SH-SY5Y (cell line): ENCODE measurements at regions not wholly inside any gene's neighbourhood (a gene's known extent, or its start where the extent isn't known, plus 50 kb on each side); places are given as distances from the start of the nearest gene placed in this dataset.

Experiments used
- GATA2 ChIP-seq: IDR thresholded peaks from 2 replicates; pipeline ENCODE4 v1.6.1; 2011; ENCODE audit warnings: mild to moderate bottlenecking, low read depth, low read length
- GATA3 ChIP-seq: IDR thresholded peaks from 2 replicates; pipeline ENCODE4 v1.6.1; 2011; ENCODE audit warnings: low read depth, mild to moderate bottlenecking, low read length, moderate library complexity

DNA sequence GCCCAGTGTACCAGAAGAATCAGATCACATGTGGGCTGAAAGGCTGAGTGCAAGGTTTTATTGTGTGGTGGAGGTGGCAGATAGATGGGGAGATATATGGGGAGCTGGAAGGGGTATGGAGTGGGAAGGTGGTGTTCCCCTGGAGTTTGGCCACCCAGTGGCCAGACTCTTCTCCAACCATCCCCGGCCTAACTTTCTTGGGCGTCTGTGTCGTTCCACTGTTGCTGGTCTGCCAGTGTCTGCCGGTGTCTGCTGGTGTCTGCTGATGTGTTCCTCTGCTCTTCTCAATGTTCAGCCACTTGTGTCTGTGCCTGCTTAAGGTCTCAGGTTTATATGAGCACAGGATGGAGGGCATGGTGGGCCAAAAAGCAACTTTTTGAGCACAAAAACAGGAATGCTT, 78.4 kb upstream of the PALS2 start:
- TF ChIP-seq GATA2 (no peak), GATA3 (no peak)
